Stimulated activated CD4-positive, alpha-beta T cell treated with anti-CD3 and anti-CD28 coated beads, Interleukin-1b, Interleukin-23, amount 100 ng/mL, for 4 hours (primary cell): ENCODE measurements at regions not wholly inside any gene's neighbourhood (a gene's known extent, or its start where the extent isn't known, plus 50 kb on each side); places are given as distances from the start of the nearest gene placed in this dataset.
"Not testable (repeated sequence)": the region's sequence is repeated elsewhere in the genome, so short reads cannot be mapped to it uniquely, and the experiment has no call there.

Source experiments
- DNase-seq, 2 donors: peaks; one replicate each; pipeline ENCODE4 v3.0.0-alpha.2; 2020; ENCODE audit warnings: low read depth in 2 of 2

DNA sequence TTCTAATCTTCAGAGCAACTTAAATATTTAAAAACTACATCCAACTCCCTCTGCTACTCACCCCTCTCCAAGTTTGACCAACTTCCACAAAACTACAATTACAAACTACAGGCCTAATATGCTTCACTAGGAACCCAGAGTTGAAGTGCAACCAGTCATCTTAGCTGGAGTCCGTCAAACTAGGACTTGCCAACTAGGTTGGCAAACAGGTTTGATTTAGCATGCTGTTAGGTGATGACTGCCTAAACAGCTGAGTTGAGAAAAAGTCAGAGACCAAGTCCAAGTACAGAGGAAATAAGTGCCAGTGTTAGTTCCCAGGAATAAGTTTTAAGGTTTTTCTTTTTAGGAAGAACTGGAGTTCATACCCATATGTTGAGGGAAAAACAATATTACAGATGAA lies 1109.0 kb downstream of the TUSC7 start:
- DNase-seq: no peak

DNA sequence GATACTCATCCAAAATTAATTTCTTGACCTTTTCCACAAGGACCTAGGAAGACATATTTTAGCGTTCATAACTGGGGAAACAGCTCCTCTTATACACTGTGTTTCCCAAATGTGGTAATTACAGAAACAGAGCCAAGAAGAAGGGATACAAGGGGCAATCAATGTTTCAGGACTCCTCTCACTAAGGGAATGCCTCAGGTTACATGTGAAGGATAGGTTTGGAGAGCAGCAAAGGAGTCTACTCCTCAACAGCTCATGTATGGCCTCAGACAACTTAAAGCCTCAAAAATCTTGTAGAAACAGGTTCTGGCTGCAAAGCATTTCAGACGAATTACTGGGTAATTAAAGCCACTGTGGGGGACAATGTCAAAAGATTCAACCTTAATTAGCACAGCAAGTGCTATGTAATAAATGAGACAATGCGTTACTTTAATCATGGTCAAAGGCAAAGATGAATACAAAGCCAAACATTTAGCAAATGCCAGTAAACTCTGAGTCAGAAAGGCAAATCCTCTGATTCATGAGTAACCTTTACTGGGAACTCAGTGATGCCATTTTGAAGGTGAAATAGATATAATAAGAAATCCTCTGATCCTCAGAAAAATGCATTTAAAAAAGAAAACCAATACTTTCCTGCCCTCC lies 1111.2 kb downstream of the TUSC7 start:
- DNase-seq: no peak

DNA sequence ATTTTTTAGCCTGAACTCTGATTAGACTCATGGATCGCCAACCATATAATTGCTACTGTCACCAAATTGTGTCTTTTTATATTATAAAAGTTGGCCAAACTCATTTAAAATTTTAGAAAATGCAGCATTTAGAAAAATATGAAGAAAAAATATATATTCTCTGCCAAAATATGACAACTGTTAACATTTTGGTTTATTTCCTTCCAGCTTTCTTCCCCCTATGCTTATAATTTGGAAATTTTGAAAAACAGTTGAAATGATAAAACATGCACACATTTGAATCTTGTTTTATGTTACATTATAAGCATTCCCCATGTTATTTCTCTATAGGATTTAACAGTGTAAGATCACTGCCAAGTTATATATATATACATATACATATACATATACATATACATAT lies 1112.8 kb downstream of the TUSC7 start:
- no peak for DNase-seq

DNA sequence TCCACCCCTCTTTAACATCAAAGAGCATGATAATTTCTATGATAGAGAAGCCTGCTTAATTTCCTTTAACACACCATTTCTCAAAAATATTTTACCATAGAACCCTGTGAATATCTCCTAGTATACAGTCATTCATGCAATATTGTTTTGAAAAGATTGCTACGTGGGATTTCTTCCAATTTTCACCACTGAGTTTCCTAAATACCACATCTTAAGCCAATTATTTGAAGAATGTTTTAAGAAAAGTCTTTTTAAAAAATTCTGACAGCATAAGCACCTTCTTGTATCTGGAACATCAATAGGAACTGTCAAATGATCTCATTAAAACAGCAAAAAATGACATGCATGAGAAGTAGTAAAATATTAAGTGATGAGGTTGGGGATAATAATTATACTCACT lies 1126.7 kb downstream of the TUSC7 start:
- no peak for DNase-seq

DNA sequence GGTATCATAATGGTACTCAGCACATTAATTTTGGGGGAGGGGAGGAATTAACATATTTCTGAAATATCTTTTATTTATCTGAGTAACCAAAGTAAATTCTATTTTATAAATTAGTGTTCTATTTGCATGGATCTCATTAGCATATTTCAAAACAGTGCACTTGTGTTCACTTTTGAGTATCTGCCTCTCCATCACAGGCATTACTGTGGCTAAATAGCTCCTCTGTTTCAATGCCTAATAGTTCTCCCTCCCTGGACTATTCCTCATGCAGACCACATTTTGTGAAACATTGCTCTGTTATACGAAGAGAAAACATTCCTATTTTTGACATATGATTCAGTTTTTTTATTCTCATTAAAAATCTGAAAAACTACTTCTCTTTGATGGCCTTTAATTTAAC lies 1127.8 kb downstream of the TUSC7 start:
- no peak for DNase-seq

DNA sequence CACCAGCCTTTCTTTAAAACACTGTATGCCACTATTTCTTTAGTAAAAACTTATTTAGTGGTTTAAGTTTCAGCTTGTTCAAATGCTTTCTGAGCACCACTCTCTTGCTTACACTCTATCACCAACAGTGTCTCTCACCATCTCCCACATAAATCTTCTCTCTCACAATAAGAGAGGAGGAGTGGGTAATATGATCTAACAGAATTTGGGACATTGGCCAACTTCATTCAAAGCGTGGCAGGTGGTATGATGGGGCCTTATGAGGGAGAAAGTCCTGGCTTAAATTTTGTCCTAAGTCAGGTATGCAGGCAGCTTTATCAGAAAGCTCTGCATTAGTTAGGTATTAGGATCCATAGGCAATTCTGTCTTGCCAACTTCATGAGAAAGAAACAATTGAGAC lies 1132.5 kb downstream of the TUSC7 start:
- DNase-seq: no peak

DNA sequence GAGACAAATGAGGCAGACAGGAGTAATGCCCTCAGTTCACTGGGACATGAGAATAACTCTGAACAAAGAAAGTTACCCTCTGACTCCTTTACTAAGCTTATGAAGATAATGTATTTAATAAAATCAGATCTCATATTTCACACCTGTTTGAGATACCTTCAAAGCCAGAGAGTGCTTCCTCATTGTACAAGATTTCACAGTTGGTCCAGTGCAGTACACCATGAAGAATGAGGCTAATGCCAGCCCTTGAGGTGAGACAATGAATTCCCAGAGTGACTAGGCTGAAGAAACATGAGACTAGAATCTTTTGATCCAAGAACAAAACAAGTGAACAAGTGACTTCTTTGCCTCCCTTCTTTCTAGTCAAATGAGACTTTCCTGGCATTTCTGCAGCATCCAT lies 1133.8 kb downstream of the TUSC7 start:
- DNase-seq: no peak

DNA sequence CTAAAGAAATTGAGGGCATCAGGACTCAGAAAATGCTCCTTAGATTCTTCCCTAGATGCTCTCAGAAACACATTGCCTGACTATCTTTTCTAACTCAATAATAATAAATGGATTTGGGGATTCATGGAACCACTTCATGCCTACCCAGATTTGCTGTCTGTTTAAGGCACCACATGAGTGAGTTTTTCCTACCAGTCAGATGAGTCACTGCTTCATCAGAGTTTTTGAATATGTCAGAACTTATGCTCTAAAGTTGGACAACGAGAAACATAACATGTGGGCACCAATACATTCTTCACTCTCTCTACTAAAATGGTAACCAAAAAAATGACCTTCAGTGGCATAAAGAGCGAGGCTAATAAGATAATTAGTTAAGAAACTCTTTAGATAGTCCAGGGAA lies 1135.1 kb downstream of the TUSC7 start:
- no peak for DNase-seq

DNA sequence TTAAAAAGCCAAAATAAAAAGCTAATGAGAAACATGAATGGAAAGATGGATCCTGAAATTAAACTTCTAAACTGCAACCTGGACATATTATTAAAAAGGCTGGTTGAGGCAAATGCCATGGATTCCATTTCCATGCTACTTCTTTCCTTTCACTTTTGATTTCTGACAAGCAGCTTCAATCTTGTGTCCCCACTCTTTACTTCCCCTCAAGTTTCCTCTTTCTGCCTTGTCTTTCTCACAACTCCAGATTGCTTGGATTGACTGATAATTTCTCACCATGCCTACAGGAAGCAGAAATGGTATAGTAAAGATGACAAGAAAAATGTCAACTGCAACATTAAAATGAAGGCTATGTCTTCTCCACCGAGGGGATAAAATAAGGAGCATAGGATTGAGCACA lies 1136.7 kb downstream of the TUSC7 start:
- no peak for DNase-seq

DNA sequence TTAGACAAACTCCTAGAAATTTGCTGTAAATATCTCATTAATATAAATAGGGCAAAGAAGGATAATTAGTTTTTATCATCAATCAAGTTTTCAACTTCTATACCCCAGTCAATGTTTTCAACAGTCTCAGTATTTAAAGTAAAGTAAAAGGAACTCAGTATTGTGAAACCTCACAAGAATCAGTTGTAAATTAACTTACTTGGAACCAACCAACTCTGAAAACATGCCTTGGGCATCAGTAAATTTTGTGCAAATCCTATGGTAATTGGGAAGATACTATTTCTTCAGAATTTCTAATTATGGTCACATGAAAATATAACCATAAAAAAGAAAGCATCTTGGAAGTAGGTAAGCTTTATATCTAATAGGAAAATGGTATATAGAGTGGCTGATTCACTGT lies 1139.0 kb downstream of the TUSC7 start:
- no peak for DNase-seq

DNA sequence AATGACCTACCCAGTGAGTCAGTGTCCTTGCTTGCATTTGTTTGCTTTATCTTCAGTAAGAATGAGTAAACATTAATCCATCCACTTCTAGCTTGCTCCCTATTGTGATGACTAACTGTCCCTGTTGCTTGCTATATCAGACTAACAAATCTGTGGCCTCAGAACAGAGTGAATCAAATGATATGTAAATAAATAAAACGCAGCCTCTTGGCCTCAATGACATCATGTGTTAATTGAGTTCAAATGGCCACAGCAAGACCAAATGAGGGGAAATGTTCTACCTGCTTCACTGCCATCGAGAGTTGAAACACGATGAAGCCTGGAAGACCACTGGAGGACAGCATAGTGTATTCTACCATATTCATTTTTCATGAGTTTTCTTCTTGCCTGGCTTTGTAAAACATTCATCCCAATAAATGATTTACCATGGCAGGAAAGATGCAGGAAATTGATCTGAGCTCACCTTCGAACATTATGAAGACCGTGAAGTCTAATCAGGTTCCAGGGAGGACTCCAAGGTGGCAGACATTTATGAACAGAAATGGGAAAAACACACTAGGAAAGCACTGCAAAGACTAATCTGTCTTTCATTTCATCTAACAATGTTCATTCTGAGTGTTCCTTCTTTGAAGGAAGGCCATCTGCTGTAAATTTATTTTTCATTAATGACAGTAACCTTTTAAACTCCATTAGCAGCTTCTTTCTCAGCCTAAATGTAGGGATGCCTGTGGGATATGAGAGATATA lies 1144.5 kb downstream of the TUSC7 start:
- no peak for DNase-seq

DNA sequence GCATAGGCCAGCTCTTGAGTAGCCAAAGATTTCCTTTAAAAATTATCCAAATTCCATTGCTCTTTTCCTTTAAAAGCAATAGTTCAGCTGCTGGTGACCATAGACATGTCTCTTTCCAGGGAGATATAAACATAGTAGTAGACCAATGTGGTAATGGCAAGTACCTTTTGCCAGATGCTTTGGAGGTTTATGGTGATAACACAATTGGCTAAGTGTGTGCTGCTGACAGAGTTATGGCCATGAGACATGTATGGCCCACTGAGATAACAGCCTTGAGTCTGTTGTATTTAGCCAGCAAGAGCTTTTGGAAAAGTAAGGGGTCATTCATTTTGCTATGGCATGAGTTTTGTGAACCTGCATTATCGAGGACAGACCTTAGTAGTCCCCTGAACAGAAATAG lies 1146.8 kb downstream of the TUSC7 start:
- DNase-seq: no peak

DNA sequence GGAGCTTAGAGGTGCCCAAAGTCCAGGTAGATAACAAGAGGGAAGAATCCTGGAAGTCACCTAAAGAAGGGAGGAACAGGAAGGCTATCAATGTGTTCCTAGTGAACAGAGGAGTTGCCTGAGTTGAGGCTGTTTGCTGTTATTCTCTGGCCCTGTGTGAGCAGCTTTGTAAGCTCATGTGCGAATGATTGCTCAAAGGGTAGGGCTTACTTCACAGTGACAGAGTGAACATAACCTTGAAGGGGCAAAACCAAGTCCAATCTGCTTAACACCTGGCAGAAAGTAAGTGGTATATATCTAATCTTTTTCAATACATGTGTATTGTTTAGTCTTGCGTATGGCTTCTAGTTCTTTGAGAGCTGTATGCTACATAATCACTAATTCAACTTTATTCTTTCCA lies 1153.6 kb downstream of the TUSC7 start:
- DNase-seq: no peak

DNA sequence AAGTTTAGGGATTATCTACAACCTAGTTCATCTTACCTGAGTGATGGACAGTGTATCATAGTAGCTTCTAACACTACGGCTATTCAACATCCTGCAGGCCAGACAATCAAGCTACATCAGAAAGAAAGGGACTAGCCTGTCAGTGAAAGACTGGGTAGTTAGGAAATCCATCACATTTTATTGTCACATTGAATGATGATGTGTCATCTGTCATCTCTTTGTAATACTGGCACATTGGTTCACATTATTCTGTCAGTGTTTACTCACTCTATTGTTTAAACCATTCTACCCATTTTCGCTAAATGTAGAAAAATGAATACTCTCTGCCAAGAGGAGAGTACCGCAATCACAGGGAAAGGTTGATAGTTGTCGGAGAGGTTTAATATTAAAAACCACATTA lies 1155.8 kb downstream of the TUSC7 start:
- DNase-seq: no peak

DNA sequence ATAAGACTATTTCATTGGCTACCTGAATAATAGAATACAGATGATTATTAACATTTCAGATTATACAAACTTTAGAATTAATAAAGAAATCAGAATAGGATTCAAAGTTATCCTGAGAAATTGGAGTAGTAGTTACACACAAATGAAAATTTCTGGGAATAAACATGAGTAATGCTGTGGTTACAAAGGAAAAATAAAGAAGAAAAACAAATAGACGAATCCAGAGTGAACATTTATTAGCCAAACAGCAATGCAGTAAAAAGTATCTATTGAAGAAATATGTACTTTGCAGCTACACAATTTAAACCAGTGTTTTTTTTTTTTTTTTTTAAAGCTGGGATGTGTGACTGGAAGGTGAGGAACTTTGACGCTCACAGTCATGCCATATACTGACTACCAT lies 1159.2 kb downstream of the TUSC7 start:
- DNase-seq: no peak

DNA sequence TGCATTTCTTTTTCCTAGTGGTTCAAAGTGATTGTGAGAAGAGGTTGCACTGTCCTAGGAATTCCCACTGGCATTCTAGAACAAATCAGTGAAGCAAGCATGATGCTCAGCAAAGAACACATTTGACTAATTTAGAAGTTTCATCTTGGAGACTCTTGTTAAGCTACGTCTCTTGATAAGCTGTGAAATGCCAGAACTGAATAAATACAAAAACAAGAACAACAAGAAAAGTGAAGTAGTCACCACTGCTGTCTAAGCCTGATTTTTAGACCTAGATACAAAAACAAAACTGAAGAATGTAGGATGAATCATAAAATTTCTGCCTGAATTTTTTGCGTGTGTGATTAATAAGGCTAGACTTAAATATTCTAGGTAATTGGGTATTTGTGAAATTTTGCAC lies 1162.4 kb downstream of the TUSC7 start:
- no peak for DNase-seq

DNA sequence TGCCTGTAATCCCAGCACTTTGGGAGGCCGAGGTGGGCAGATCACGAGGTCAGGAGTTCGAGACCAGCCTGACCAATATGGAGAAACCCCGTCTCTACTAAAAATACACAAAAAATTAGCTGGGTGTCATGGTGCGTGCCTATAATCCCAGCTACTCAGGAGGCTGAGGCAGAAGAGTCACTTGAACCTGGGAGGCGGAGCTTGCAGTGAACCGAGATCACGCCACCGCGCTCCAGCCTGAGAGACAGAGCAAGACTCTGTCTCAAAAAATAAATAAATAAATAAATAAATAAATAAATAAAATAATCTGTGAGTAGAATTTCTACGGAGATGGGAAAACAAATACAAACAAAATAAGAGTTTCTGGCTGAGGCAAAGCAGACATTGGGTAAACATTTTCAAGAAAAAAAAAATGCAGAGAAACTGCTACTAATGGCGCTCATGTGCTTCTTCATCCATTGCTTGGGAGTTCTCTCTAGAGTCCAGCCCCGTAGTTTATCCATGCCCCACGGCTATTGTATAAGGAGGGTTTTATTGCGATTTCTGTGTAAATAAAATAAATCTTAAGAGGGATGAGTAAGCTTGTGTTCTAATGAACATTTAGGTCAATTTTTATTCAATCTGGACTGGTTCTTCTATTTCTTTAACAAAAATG lies 1161.9 kb downstream of the IGSF11 start:
- not testable (repeated sequence) for DNase-seq

DNA sequence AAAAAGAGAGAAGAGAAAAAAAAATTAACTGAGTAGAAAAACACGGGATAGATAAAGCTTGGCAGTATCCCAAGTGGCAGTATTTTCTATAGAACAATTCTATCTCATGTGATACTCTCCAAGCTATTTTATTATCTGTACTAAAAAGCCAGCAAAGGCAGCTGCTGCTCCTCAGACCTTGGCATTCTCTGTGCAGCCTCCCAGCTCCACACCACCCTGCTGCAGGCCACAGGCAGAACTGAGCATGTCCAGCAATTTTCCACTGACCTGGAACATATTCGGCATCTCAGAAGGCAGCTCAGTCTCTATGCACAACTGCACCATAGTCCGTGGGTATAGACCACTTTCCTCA lies 1161.4 kb downstream of the IGSF11 start:
- DNase-seq: no peak

DNA sequence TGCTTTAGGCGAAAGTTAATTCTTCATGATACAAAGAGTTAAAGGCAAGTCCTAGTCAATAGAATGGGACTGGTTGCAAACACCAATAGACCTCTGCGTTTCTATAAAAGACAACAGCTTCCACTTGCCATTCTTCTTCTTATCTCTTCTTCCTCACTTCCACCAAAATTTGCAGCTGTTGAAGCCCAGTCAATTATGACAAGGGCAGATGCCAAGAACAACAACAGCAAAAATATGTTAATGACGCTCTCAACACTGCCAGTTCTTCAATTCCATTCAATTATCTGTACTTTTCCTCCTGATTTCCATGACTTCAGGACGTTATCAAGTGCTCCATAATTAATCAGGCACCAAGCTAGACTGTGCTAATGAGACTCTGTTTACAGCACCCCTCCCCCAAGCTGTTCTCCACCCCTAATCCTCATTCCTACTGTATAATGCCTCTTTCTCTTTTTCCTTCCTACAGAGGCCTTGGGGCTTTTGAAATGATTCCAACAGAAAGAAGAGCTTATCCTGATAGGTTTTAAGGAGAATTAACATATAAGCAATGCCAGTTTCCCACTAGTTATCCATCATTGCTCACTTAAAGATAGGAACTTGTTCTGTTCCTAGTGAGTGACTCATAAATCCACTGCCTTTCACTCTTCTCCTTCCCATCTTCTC lies 1160.5 kb downstream of the IGSF11 start:
- DNase-seq: no peak

DNA sequence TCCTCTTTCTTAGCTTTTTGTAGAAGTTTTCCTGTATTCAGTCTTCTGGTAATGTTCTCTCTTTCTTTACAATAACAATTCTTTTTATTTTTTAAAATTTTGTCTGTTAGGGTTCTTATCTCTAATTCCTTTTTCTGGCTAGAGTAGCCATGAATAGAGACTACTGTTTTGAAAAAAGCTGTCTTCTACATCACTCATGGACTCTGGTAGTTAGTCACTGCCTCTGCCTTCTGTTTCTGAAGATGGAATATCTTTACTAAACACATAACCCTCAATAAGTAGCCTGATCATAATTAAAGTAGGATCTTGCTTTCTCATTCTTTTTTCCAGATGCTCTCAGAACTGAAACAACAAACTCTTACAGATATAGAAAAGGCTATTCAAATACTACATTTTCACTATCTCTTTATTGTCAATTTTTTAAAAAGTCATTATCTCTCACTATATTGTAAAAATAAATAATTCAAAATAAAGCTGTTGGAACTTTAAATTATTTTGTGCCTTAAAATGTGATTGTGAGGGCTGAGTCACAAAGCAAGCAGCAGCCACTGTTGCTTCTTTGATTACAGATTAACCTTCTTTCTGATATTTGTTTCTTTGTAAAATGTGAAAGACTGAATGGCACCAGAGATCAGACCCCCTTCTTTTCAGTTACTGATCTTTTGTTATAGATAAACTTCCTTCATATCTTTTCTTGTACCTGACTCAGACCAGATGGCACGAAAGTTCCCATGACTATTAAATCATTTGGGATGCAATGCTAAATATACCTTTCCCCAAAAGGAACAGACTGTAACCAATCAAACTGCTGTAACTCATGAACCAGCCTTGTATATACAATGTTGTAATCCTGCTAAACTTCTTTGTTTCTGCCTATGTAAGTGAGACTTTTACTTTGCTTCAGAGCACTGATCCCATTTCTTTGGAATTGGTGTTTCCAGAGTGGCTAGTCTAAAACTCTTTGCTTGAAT lies 1159.5 kb downstream of the IGSF11 start:
- no peak for DNase-seq

DNA sequence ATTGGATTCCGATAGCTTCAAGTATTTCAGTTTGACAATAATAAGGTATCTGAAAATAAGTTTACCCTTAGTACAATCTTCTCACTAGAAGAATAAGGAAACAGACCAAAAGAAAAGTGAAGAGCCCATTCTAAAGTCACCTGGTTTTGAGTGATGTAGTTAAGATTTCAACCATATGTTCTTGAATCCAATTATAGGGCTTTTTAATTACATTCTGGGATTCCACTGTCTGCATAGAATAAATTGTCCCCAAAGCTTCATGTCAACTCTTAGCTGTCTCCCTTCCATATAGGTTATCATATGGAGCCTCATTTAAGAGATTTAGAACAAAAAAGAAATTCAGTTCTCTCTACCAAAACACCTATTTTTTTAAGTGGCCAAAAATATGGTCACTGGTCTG lies 1158.8 kb downstream of the IGSF11 start:
- DNase-seq: no peak

DNA sequence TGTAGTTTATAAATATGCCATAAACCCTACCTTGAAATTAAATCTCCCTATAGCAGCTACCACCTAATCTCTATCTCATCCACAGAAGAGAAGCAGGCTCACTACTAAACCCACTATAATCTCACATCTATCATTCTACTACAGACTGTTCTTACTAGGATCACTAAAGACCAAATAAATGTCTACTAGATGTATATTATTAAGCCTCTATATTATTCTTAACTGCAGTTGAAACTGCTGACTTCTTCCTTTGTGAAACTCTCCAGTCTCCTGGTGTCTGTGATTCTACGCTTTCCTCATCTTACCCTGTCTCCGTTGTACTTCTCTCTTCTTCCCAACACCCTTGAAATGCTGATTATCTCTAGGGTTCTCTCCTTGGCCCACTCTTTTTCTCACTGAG lies 1154.0 kb downstream of the IGSF11 start:
- DNase-seq: no peak
